GM19023 (cell line): ENCODE measurements at regions not wholly inside any gene's neighbourhood (a gene's known extent, or its start where the extent isn't known, plus 50 kb on each side); places are given as distances from the start of the nearest gene placed in this dataset.
"Not testable (repeated sequence)": the region's sequence is repeated elsewhere in the genome, so short reads cannot be mapped to it uniquely, and the experiment has no call there.

Source experiments
- ATAC-seq: cut with Tn5 transposase; IDR thresholded peaks from one replicate; pipeline ENCODE4 v1.9.1; 2021; ENCODE audit warnings: mild to moderate bottlenecking, moderate library complexity; ENCODE audit not compliant: unreplicated experiment

- ATAC-seq: no peak
Observed at GRCh38 chr18:30713299-30713698, 329.2 kb downstream of the DSC3 start.

GRCh38 chr18:30712383-30712782 is 330.2 kb downstream of the DSC3 start:
- ATAC-seq: peak; percentile 78

- ATAC-seq: no peak
Observed at GRCh38 chr18:30709595-30709994, 332.9 kb downstream of the DSC3 start.

- ATAC-seq: no peak
Observed at GRCh38 chr18:30705943-30706342, 336.6 kb downstream of the DSC3 start.

GRCh38 chr18:30698571-30698970 is 344.0 kb downstream of the DSC3 start:
- no peak for ATAC-seq

- no peak for ATAC-seq
Observed at GRCh38 chr18:30696201-30696600, 346.3 kb downstream of the DSC3 start.

- no peak for ATAC-seq
Observed at GRCh38 chr18:30694773-30695172, 347.8 kb downstream of the DSC3 start.

- ATAC-seq: no peak
Observed at GRCh38 chr18:30689216-30689615, 353.3 kb downstream of the DSC3 start.

GRCh38 chr18:30687501-30687900 is 355.0 kb downstream of the DSC3 start:
- no peak for ATAC-seq

GRCh38 chr18:30684825-30685481 is 357.6 kb downstream of the DSC3 start:
- ATAC-seq: no peak

- ATAC-seq: no peak
Observed at GRCh38 chr18:30683836-30684235, 358.7 kb downstream of the DSC3 start.

GRCh38 chr18:30682672-30683071 is 359.9 kb downstream of the DSC3 start:
- no peak for ATAC-seq

- ATAC-seq: no peak
Observed at GRCh38 chr18:30679285-30679930, 363.1 kb downstream of the DSC3 start.

GRCh38 chr18:30677813-30678212 is 364.7 kb downstream of the DSC3 start:
- not testable (repeated sequence) for ATAC-seq

- no peak for ATAC-seq
Observed at GRCh38 chr18:30676053-30676480, 366.5 kb downstream of the DSC3 start.

- ATAC-seq: no peak
Observed at GRCh38 chr18:30675493-30675892, 367.0 kb downstream of the DSC3 start.

- no peak for ATAC-seq
Observed at GRCh38 chr18:30675072-30675471, 367.5 kb downstream of the DSC3 start.

GRCh38 chr18:30674596-30674995 is 367.9 kb downstream of the DSC3 start:
- no peak for ATAC-seq

GRCh38 chr18:30672439-30672838 is 370.1 kb downstream of the DSC3 start:
- ATAC-seq: not testable (repeated sequence)

GRCh38 chr18:30658306-30658705 is 384.2 kb downstream of the DSC3 start:
- no peak for ATAC-seq

- no peak for ATAC-seq
Observed at GRCh38 chr18:30652387-30652786, 390.2 kb downstream of the DSC3 start.

GRCh38 chr18:30650499-30650898 is 392.0 kb downstream of the DSC3 start:
- ATAC-seq: no peak

GRCh38 chr18:30644158-30644557 is 398.4 kb downstream of the DSC3 start:
- ATAC-seq: no peak
